ENCODE measurements at regions not wholly inside any gene's neighbourhood (a gene's known extent, or its start where the extent isn't known, plus 50 kb on each side); places are given as distances from the start of the nearest gene placed in this dataset.

DNA sequence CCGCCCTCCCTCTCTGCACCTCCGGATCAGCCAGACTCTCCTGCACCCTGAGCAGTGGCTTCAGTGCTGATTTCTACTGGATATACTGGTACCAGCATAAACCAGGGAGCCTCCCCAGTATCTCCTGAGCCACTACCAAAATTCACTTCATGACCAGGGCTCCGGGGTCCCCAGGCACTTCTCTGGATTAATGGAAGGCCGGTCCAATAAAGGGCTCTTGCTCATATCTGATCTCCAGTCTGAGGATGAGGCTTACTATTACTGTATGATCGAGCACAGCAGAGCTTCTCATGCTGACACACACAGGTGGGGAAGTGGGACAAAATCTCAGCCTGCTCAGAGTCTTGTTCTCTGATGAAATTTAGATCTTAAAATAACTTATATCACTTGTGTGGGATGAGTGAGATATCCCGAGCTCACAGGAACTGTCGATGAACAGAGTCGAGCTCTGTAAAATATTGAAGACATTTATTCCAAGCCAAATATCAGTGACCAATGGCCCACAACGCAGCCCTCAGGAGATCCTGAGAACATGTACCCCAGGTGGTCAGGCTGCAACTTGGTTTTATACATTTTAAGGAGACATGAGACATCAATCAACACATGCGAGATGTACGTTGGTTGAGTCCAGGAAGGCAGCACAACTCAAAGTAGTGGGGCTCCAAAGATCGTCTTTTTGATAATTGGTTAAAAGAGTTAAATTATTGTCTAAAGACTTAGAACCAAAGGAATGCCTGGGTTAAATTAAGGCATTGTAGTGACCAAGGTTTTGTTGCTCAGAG, 93.0 kb upstream of the TOP3B start:
- Histone ChIP-seq H3K36me3 (ENCODE audit: insufficient read depth) (no peaks in the 10 kb centered on the region), H3K27ac (no peak overlapping the region), H4K20me1 (ENCODE audit: insufficient read depth) (no peaks in the 10 kb centered on the region), H3K27me3 (ENCODE audit: insufficient read depth, low read depth) (peaks cover 3% of the 10 kb centered on the region; the same call in 1 of the 2 replicates), H3K4me1 (ENCODE audit: low read depth, poor library complexity, severe bottlenecking) (no peaks in the 10 kb centered on the region), H3K4me3 (IDR thresholded peaks at IDR 0.05; ENCODE audit: insufficient read depth, low read depth, low read length) (no peak overlapping the region), H2AFZ (ENCODE audit: low read depth) (no peak overlapping the region), H3K9ac (no peak overlapping the region), H3K4me2 (no peak overlapping the region), H3K79me2 (ENCODE audit: insufficient read depth, low read depth) (no peaks in the 10 kb centered on the region)
- TF ChIP-seq, protein P1, sequence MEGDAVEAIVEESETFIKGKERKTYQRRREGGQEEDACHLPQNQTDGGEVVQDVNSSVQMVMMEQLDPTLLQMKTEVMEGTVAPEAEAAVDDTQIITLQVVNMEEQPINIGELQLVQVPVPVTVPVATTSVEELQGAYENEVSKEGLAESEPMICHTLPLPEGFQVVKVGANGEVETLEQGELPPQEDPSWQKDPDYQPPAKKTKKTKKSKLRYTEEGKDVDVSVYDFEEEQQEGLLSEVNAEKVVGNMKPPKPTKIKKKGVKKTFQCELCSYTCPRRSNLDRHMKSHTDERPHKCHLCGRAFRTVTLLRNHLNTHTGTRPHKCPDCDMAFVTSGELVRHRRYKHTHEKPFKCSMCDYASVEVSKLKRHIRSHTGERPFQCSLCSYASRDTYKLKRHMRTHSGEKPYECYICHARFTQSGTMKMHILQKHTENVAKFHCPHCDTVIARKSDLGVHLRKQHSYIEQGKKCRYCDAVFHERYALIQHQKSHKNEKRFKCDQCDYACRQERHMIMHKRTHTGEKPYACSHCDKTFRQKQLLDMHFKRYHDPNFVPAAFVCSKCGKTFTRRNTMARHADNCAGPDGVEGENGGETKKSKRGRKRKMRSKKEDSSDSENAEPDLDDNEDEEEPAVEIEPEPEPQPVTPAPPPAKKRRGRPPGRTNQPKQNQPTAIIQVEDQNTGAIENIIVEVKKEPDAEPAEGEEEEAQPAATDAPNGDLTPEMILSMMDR (conservative IDR thresholded peaks at IDR 0.05; ENCODE audit: low read depth, low read length), result no peak

DNA sequence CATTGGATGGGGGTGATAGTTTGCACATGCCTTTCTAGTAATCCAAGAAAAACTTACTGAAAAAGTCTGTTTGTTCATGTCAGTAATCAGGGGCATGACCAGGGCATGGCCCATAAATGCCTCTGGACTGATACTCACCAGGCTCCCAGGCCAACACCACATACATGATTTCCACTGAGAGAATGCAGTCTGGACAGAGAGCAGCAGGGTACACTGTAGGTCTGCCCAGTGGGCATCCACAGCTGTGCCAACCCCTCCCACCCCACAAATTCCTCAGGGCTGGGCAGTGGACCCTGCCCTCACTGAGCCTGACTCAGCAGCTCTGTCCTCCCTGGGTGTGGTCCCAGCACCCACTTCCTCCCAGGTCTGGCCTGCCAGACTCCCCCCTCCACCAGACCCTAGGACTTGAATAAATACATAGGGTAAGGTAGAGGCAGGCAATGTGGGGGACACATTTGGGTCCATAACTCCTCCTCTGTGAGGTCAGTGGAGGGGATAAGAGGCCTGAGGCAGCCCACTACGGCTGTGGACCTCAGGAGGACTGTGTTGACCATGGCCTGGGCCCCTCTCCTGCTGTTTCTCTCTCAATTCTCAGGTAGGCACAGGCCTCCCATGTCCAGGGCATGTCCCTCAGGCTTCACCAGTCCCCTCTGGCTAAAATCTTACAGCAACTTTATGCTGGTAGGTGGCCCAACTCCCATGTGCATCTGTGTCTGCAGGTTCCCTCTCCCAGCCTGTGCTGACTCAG, 92.2 kb upstream of the TOP3B start:
- H3K36me3 ChIP-seq (ENCODE audit: insufficient read depth), result no peaks in the 10 kb centered on the region
- no peak overlapping the region for H3K4me3 ChIP-seq (IDR thresholded peaks at IDR 0.05; ENCODE audit: insufficient read depth, low read depth, low read length)
- no peak overlapping the region for H2AFZ ChIP-seq (ENCODE audit: low read depth)
- H3K27ac ChIP-seq, result no peak overlapping the region
- no peak overlapping the region for H3K4me2 ChIP-seq
- no peaks in the 10 kb centered on the region for H4K20me1 ChIP-seq (ENCODE audit: insufficient read depth)
- TF ChIP-seq, protein P1 (conservative IDR thresholded peaks at IDR 0.05; ENCODE audit: low read depth, low read length), result no peak
- H3K9ac ChIP-seq, result no peak overlapping the region
- no peaks in the 10 kb centered on the region for H3K4me1 ChIP-seq (ENCODE audit: low read depth, poor library complexity, severe bottlenecking)
- H3K27me3 ChIP-seq (ENCODE audit: insufficient read depth, low read depth), result peaks cover 3% of the 10 kb centered on the region; the same call in 1 of the 2 replicates
- H3K79me2 ChIP-seq (ENCODE audit: insufficient read depth, low read depth), result no peaks in the 10 kb centered on the region

DNA sequence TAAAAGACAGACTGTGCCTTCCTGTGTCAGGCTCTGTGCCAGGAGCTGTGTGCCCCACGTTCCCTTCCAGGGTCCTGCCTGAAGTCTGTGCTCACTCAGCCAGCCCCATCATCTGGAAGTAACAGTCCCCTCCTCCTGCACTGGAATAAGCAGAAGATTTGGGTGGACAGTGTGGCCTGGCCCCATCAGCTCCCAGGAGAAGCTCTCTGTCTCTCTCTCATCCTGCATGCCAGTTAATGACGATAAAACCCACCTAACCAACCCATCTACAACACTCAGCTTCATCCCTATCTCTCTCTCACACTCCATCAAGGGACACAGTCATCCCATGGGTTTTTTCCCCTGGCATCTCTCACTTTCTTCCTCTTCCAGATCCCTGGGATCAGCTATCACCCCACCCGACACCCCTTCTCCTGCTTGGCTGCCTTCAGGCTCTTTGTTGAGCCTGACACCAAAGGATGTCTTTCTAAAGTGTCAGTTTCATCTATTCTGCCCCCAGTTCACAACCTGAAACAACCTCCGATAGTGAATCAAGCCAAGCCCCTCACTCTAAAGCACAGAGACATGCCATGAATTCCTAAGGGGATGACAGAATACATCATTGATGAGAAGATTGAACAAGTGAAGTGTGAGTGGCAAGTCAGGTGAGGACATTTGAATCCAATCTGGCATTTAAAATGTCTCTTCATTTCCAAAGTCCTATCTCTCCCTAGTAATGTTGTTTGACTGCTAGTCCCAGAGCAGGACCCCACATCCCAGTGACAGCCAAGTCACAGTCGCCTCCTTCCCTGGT, 91.4 kb upstream of the TOP3B start:
- Histone ChIP-seq H3K79me2 (ENCODE audit: insufficient read depth, low read depth) (no peaks in the 10 kb centered on the region), H2AFZ (ENCODE audit: low read depth) (no peak overlapping the region), H3K9ac (no peak overlapping the region), H3K4me2 (no peak overlapping the region), H4K20me1 (ENCODE audit: insufficient read depth) (no peaks in the 10 kb centered on the region), H3K36me3 (ENCODE audit: insufficient read depth) (no peaks in the 10 kb centered on the region), H3K27ac (no peak overlapping the region), H3K27me3 (ENCODE audit: insufficient read depth, low read depth) (peaks cover 3% of the 10 kb centered on the region; the same call in 1 of the 2 replicates), H3K4me1 (ENCODE audit: low read depth, poor library complexity, severe bottlenecking) (no peaks in the 10 kb centered on the region), H3K4me3 (IDR thresholded peaks at IDR 0.05; ENCODE audit: insufficient read depth, low read depth, low read length) (no peak overlapping the region)
- TF ChIP-seq, protein P1 (conservative IDR thresholded peaks at IDR 0.05; ENCODE audit: low read depth, low read length), result no peak

DNA sequence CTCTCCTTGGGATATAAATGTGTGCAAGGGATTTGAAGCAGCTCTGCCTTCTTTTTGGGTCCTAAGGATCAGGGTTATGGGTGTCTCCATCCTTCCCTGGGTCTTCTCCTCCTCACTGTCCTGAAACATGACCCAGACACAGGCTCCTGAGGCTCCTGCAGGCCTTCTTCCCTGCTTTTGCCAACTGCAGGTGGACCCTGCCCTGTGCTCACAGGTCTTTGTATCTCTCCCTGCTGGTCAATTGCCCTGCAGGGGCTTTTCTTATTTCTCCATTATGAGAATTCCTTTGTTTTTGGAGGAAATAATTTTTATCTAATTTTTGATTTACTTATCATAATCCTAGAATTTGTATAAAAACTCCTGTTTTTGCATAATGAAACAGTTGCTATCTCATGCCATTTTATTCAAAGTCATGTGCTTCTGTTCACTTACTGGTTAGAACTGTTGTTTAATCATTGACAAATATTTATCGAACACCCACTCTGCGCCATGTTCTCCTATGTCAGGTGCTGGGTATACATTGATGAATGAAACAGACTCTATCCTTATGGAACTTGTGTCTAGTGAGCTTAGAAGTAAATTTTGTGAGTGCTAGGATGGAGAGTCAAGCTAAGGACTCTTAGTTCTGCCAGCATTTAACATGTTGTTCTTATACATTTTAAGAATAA, 89.7 kb upstream of the TOP3B start:
- H4K20me1 ChIP-seq (ENCODE audit: insufficient read depth), result no peaks in the 10 kb centered on the region
- no peaks in the 10 kb centered on the region for H3K36me3 ChIP-seq (ENCODE audit: insufficient read depth)
- no peak overlapping the region for H3K9ac ChIP-seq
- no peak overlapping the region for H3K27ac ChIP-seq
- H3K4me1 ChIP-seq (ENCODE audit: low read depth, poor library complexity, severe bottlenecking), result no peaks in the 10 kb centered on the region
- H3K27me3 ChIP-seq (ENCODE audit: insufficient read depth, low read depth), result no peaks in the 10 kb centered on the region
- no peak overlapping the region for H3K4me3 ChIP-seq (IDR thresholded peaks at IDR 0.05; ENCODE audit: insufficient read depth, low read depth, low read length)
- H2AFZ ChIP-seq (ENCODE audit: low read depth), result no peak overlapping the region
- TF ChIP-seq, protein P1 (conservative IDR thresholded peaks at IDR 0.05; ENCODE audit: low read depth, low read length), result no peak
- no peaks in the 10 kb centered on the region for H3K79me2 ChIP-seq (ENCODE audit: insufficient read depth, low read depth)
- H3K4me2 ChIP-seq, result no peak overlapping the region
